HepG2 (cell line): ENCODE measurements at regions not wholly inside any gene's neighbourhood (a gene's known extent, or its start where the extent isn't known, plus 50 kb on each side); places are given as distances from the start of the nearest gene placed in this dataset.

Experiments
- CREM ChIP-seq, 2 experiments: sonication (generic) in 1 of 2; formaldehyde crosslinking in 1 of 2; IDR thresholded peaks; 2 replicates each; pipeline versions ENCODE4 v1.4.0 to v1.6.1; 2016 to 2020; ENCODE audit warnings: antibody characterized with exemption in 1 of 2, mild to moderate bottlenecking in 1 of 2, missing genetic modification reagents in 1 of 2
- EZH2 ChIP-seq: conservative IDR thresholded peaks from 2 replicates; pipeline ENCODE4 v1.6.1; 2012; ENCODE audit warnings: mild to moderate bottlenecking, low read depth, low read length, moderate library complexity
- MED1 ChIP-seq: sonication (generic); formaldehyde crosslinking; IDR thresholded peaks from 2 replicates; pipeline ENCODE4 v1.4.0; 2020; ENCODE audit warnings: missing genetic modification reagents
- ONECUT2 ChIP-seq: sonication (generic); formaldehyde crosslinking; IDR thresholded peaks from 2 replicates; pipeline ENCODE4 v1.4.0; 2020; ENCODE audit warnings: missing genetic modification reagents
- POLR2A ChIP-seq, 2 experiments: IDR thresholded peaks; 2 replicates each; pipeline ENCODE4 v1.6.1; 2011; ENCODE audit warnings: low read depth in 2 of 2, low read length in 2 of 2, mild to moderate bottlenecking in 1 of 2, moderate library complexity in 1 of 2; ENCODE audit not compliant: insufficient read depth in 1 of 2
- RBM39 ChIP-seq: fragments of 200-400 bp; formaldehyde crosslinking; IDR thresholded peaks from one replicate; pipeline ENCODE4 v1.6.1; 2018; ENCODE audit warnings: antibody characterized with exemption, mild to moderate bottlenecking, low read depth, low read length; ENCODE audit not compliant: poor library complexity, severe bottlenecking
- RELA ChIP-seq: sonication (generic); formaldehyde crosslinking; IDR thresholded peaks from 2 replicates; pipeline ENCODE4 v1.4.0; 2020; ENCODE audit warnings: missing genetic modification reagents
- SMARCE1 ChIP-seq: fragments of 450-650 bp; IDR thresholded peaks from 2 replicates; pipeline ENCODE4 v1.6.1; 2017; ENCODE audit warnings: borderline replicate concordance
- SMC3 ChIP-seq: IDR thresholded peaks from 2 replicates; pipeline ENCODE4 v1.6.1; 2011; ENCODE audit warnings: low read length, improper control_type of control experiment
- ZEB1 ChIP-seq: IDR thresholded peaks from 2 replicates; pipeline ENCODE4 v1.6.1; 2012; ENCODE audit warnings: mild to moderate bottlenecking, low read depth, inconsistent platforms; ENCODE audit not compliant: insufficient replicate concordance
- ZNF597 ChIP-seq: sonication (generic); formaldehyde crosslinking; IDR thresholded peaks from 2 replicates; pipeline ENCODE4 v1.5.0; 2020; ENCODE audit warnings: missing genetic modification reagents
- ZNF776 ChIP-seq: sonication (generic); formaldehyde crosslinking; IDR thresholded peaks from 2 replicates; pipeline ENCODE4 v1.4.0; 2020; ENCODE audit warnings: mild to moderate bottlenecking, missing genetic modification reagents

- TF ChIP-seq MED1 (no peak), POLR2A (IDR thresholded peaks at IDR 0.05; ENCODE audit: insufficient read depth in 1 of 2, low read depth in 2 of 2, low read length in 2 of 2) (no peak), ZNF597 (CRISPR knock-in tag) (no peak), RELA (no peak), RBM39 (no peak), CREM (IDR thresholded peaks at IDR 0.05) (no peak), CREM (CRISPR knock-in tag; IDR thresholded peaks at IDR 0.05) (no peak), ONECUT2 (CRISPR knock-in tag) (no peak), SMARCE1 (no peak), SMC3 (no peak), EZH2 (no peak), ZNF776 (CRISPR knock-in tag) (no peak), ZEB1 (no peak)
These were observed 71.4 kb upstream of the OLIG2 start for GRCh38 chr21:32954353-32954752.
